SIG-M5 treated with dmso at 0.1 percent for 504 hours (cell line): ENCODE measurements at regions not wholly inside any gene's neighbourhood (a gene's known extent, or its start where the extent isn't known, plus 50 kb on each side); places are given as distances from the start of the nearest gene placed in this dataset.
"Not testable (repeated sequence)": the region's sequence is repeated elsewhere in the genome, so short reads cannot be mapped to it uniquely, and the experiment has no call there.

ENCODE experiments used
- DNase-seq: peaks from one replicate; lab custom pipeline; 2025; ENCODE audit not compliant: unreplicated experiment; lab: John Stamatoyannopoulos, UW

GRCh38 chrX:52585892-52586291 is 68.8 kb downstream of the SSX7 start:
- DNase-seq: no peak

DNA sequence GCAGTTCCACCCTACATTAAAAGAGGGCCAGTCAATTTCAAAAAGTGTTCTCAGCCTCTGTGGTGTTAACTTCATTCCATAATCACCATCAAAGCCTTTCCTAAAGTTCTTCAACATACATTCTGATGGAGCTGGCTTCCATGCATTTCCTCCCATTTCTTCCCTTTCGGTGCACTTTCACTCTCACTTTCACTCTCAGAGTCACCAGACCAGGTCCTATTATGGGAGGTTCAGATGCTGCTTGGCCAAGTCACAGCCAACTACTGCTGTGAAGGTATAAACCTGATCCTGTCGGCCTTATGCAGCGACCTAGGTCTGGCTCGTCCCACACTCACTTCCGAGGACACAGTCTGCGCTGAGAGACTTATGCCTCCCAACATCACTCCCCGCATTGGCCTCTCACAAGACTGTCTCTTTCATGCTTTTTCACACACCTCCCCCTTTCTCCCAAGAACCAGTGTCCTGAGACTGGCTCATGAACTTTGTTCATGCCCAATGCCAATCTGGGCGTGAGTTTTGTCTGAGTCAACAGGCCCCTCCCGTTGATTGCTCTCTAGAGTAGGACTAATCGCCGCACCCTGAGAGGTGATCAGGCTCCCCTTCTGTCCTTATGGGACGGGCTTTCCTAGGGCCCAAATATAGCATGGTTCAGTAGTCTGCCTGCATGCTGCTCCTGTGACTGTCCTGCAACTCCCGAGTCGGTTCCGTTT is 60.8 kb upstream of the XAGE1B start:
- no peak for DNase-seq

DNA sequence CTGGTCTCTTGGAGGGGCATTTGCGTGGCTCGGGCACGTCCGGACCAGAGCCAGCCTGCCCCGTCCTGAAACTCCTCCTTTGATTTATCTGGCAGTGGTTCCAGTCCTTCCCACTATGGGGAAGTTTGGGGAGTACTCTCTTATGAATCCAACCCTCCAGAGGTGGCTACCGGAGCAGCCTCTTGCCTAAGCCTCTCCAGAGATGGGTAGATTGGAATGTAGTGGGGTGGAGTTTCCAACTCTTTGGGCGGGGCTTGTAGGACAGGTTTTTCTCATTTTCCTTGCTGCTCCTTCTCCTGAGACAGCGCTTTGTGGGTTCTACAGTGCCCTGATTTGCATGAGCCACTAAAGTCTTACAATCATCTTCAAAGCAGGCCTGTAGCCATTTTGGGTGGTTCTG is 60.1 kb upstream of the XAGE1B start:
- peak; percentile 0 for DNase-seq

DNA sequence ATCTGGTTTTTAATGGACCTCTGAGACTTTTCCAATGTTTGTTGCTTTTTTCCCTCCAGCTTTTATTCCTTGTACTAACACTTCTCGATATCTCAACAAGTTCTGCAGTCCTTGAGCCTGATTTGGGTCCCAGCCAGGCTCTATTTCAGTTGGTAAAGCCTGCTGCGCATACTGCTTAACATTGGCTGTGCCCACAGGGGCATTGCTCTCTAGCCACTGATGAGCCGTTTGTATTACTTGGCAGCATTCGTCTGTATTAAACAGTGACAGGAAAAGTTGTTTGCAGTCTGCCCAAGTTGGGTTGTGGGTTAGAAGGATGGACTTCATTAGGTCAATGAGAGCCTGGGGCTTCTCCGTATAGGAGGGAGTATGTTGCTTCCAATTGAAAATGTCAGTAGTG is 59.6 kb upstream of the XAGE1B start:
- DNase-seq: no peak

DNA sequence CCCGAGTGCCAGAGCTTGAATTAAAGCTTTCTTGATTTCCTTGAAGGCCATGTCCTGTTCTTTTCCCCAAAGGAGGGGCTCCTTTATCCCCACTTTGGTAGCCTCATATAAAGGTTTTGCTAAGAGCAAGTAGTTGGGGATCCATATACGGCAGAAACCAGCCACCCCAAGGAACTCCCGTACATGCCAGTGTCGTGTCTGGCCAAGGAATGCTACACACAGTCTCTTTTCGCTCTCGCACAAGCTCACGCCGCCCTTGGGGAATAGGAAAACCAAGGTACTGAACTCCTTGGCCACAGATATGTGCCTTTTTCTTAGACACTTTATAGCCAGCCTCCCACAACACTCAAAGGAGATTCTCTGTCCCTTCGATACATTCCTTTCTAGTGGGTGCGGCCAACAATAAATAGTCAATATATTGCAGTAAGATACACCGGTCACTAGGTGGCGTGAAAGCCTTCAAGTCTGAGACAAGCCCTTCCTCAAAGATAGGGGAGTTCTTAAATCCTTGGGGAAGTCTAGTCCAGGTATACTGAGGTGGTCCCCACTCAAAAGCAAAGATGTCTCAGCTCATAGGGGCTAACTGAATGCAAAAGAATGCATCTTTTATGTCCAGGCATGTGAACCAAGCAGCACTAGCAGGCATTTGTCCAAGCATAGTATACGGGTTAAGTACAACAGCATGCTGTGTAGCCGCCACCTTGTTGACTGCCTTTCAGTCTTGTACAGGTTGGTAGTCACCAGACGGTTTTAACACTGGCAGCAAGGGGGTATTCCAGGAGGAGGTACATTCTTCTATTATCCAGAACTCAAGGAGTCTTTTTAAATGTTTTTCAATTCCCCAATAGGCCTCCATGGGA is 57.8 kb upstream of the XAGE1B start:
- DNase-seq: peak; percentile 58

DNA sequence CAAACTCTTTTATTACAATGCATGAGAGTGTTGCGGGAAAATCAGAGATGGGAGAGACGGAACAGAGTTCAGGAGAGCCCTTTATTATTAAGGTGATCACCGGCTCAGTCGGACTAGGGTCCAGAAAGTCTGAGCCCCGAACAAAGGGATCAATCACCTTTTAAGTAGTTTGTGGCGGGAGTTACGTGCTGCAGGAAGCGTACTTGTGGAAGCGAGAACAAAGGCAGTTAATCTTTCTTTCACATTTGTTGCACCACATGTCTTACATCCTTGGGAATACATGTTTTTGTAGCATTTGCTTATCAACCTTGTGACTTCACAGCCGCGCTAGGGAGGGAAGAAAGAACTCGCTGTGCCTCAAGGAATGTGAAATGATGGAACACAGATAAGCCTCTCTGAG is 51.3 kb upstream of the XAGE1B start:
- not testable (repeated sequence) for DNase-seq
